Upper lobe of left lung (tissue), 6 donors: ENCODE measurements at regions not wholly inside any gene's neighbourhood (a gene's known extent, or its start where the extent isn't known, plus 50 kb on each side); places are given as distances from the start of the nearest gene placed in this dataset.

Experiments
- ATAC-seq, 2 donors: fragments of 200-7000 bp; cut with Tn5 transposase; one replicate each; pipeline ENCODE4 v1.9.1; 2022; ENCODE audit warnings: mild to moderate bottlenecking in 2 of 2, moderate library complexity in 2 of 2; ENCODE audit not compliant: low FRiP score in 2 of 2
- DNase-seq, 2 donors: peaks; one replicate each; pipeline ENCODE4 v3.0.0-alpha.2; 2019 to 2020
- H3K27ac ChIP-seq, 4 donors: fragments of 200-600 bp; sonication (generic); one replicate each; pipeline ENCODE4 v1.5.1; 2016 to 2019
- H3K27me3 ChIP-seq, 4 donors: fragments of 200-600 bp; sonication (generic); one replicate each; pipeline ENCODE4 v1.5.1; 2017 to 2019
- H3K36me3 ChIP-seq, 4 donors: fragments of 200-600 bp; sonication (generic); one replicate each; pipeline ENCODE4 v1.5.1; 2016 to 2019
- H3K4me1 ChIP-seq, 4 donors: fragments of 200-600 bp; sonication (generic); one replicate each; pipeline ENCODE4 v1.5.1; 2018 to 2019
- H3K4me3 ChIP-seq, 4 donors: fragments of 200-600 bp; sonication (generic); one replicate each; pipeline ENCODE4 v1.5.1; 2017 to 2019; ENCODE audit warnings: mild to moderate bottlenecking in 2 of 4, moderate library complexity in 1 of 4
- H3K9me3 ChIP-seq, 4 donors: fragments of 200-600 bp; sonication (generic); one replicate each; pipeline ENCODE4 v1.5.1; 2018 to 2019
- EP300 ChIP-seq, 4 donors: sonication (generic); formaldehyde crosslinking; IDR thresholded peaks; one replicate each; pipeline ENCODE4 v1.5.1; 2017; ENCODE audit warnings: antibody characterized with exemption in 4 of 4, control low read depth in 2 of 4
- POLR2A ChIP-seq, 4 donors: fragments of 450-650 bp; IDR thresholded peaks; one replicate each; pipeline ENCODE4 v1.5.1; 2016 to 2017; ENCODE audit warnings: antibody characterized with exemption in 4 of 4, mild to moderate bottlenecking in 2 of 4
- POLR2AphosphoS5 ChIP-seq, 2 donors: sonication (generic); formaldehyde crosslinking; IDR thresholded peaks; one replicate each; pipeline ENCODE4 v1.5.1; 2017; ENCODE audit warnings: antibody characterized with exemption in 2 of 2
- WGBS, 2 donors: methylation state at CpG; one replicate each; pipeline ENCODE4 v1.1.5; 2017 to 2018; 5-methylcytosine and 5-hydroxymethylcytosine counted together
- TF ChIP-seq, protein P1 (sequence below), 6 experiments: fragments of 450-650 bp in 4 of 6; fragments of 200-600 bp in 2 of 6; sonication (generic) in 2 of 6; IDR thresholded peaks; one replicate each; pipeline ENCODE4 v1.5.1; 2016 to 2019; ENCODE audit warnings: antibody characterized with exemption in 6 of 6
- donor health status: DM: no; HTN: no; CAD: no; lungs with moderate emphysema.
- donor health status: DM: no; HTN: yes; CAD: no; lungs with severe emphysema.

DNA sequence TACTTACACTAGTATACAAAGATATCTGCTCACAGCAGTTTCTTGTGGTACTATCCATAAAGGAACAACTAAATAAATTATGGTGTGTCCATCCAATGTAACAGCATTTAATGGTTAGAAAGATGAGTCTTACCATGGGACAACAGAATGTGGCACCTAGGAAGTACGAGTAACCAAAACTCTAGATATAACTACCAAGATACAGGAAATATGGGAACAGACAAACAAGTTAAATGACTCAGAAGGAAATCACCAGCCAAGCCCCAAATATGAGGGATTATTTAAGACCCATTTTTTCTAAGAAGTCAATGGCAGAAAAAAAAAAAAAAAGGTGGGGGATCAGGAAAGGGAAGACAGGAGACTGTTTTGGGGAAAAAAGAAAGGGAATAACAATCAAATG is 294.8 kb downstream of the PRELID2 start:
- no peak for DNase-seq
- H3K9me3 ChIP-seq = peaks cover 0 to 15% (median 2%) of the 10 kb centered on the region in 4 donors
- ATAC-seq = no peak
- no peak overlapping the region for H3K27ac ChIP-seq
- H3K4me1 ChIP-seq = no peaks in the 10 kb centered on the region
- WGBS, 2 donors = 89 to 96% methylated on average over 1 of the region's 1 CpG
- no peaks in the 10 kb centered on the region for H3K27me3 ChIP-seq
- no peaks in the 10 kb centered on the region for H3K36me3 ChIP-seq
- H3K4me3 ChIP-seq = no peak overlapping the region
- TF ChIP-seq POLR2AphosphoS5 (IDR thresholded peaks at IDR 0.05) (no peak), EP300 (IDR thresholded peaks at IDR 0.05) (no peak), POLR2A (IDR thresholded peaks at IDR 0.05) (no peak)
- TF ChIP-seq, protein P1, sequence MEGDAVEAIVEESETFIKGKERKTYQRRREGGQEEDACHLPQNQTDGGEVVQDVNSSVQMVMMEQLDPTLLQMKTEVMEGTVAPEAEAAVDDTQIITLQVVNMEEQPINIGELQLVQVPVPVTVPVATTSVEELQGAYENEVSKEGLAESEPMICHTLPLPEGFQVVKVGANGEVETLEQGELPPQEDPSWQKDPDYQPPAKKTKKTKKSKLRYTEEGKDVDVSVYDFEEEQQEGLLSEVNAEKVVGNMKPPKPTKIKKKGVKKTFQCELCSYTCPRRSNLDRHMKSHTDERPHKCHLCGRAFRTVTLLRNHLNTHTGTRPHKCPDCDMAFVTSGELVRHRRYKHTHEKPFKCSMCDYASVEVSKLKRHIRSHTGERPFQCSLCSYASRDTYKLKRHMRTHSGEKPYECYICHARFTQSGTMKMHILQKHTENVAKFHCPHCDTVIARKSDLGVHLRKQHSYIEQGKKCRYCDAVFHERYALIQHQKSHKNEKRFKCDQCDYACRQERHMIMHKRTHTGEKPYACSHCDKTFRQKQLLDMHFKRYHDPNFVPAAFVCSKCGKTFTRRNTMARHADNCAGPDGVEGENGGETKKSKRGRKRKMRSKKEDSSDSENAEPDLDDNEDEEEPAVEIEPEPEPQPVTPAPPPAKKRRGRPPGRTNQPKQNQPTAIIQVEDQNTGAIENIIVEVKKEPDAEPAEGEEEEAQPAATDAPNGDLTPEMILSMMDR (IDR thresholded peaks at IDR 0.05) = no peak

GRCh38 chr5:145539201-145539600 is 295.9 kb downstream of the PRELID2 start:
- no peak for ATAC-seq

GRCh38 chr5:145536133-145536532 is 299.0 kb downstream of the PRELID2 start:
- no peaks in the 10 kb centered on the region for H3K4me1 ChIP-seq
- no peak for ATAC-seq
- DNase-seq = no peak
- H3K27me3 ChIP-seq = no peaks in the 10 kb centered on the region
- 50 to 55% methylated on average over 4 of the region's 4 CpGs for WGBS, 2 donors
- peaks cover 0 to 15% (median 2%) of the 10 kb centered on the region in 4 donors for H3K9me3 ChIP-seq
- TF ChIP-seq EP300 (IDR thresholded peaks at IDR 0.05) (no peak), POLR2AphosphoS5 (IDR thresholded peaks at IDR 0.05) (no peak), POLR2A (IDR thresholded peaks at IDR 0.05) (no peak)
- TF ChIP-seq, protein P1 (IDR thresholded peaks at IDR 0.05) = no peak
- no peaks in the 10 kb centered on the region for H3K36me3 ChIP-seq
- H3K27ac ChIP-seq = no peak overlapping the region
- no peak overlapping the region for H3K4me3 ChIP-seq

More at GRCh38 chr5:145539201-145539600, 295.9 kb downstream of the PRELID2 start:
- Histone ChIP-seq H3K9me3 (peaks cover 0 to 15% (median 2%) of the 10 kb centered on the region in 4 donors), H3K36me3 (no peaks in the 10 kb centered on the region), H3K4me1 (no peaks in the 10 kb centered on the region), H3K27me3 (no peaks in the 10 kb centered on the region), H3K27ac (no peak overlapping the region), H3K4me3 (no peak overlapping the region)
- TF ChIP-seq, protein P1 (IDR thresholded peaks at IDR 0.05) = no peak
- TF ChIP-seq POLR2A (IDR thresholded peaks at IDR 0.05) = no peak
- no peak for TF ChIP-seq POLR2AphosphoS5 (IDR thresholded peaks at IDR 0.05)
- no peak for TF ChIP-seq EP300 (IDR thresholded peaks at IDR 0.05)
- WGBS, 2 donors = 93 to 94% methylated on average over 2 of the region's 2 CpGs
- DNase-seq = no peak

GRCh38 chr5:145531038-145531734 is 304.0 kb downstream of the PRELID2 start:
- Histone ChIP-seq H3K27ac (no peak overlapping the region), H3K4me3 (no peak overlapping the region), H3K27me3 (no peaks in the 10 kb centered on the region), H3K36me3 (no peaks in the 10 kb centered on the region), H3K9me3 (no peaks in the 10 kb centered on the region), H3K4me1 (no peaks in the 10 kb centered on the region)
- ATAC-seq = no peak
- TF ChIP-seq POLR2A (IDR thresholded peaks at IDR 0.05) (no peak), POLR2AphosphoS5 (IDR thresholded peaks at IDR 0.05) (no peak), EP300 (IDR thresholded peaks at IDR 0.05) (no peak)
- TF ChIP-seq, protein P1 (IDR thresholded peaks at IDR 0.05) = no peak
- WGBS, 2 donors = 40 to 54% methylated on average over 5 of the region's 5 CpGs
- no peak for DNase-seq

- no peak overlapping the region for H3K4me3 ChIP-seq
- H3K27ac ChIP-seq = no peak overlapping the region
- no peaks in the 10 kb centered on the region for H3K27me3 ChIP-seq
- WGBS, 2 donors = 91 to 93% methylated on average over 1 of the region's 1 CpG
- no peaks in the 10 kb centered on the region for H3K36me3 ChIP-seq
- H3K4me1 ChIP-seq = no peaks in the 10 kb centered on the region
- ATAC-seq (peak in 1 of 2 donors; percentile 32), DNase-seq (no peak)
- peaks cover 0 to 3% (median 2%) of the 10 kb centered on the region in 4 donors for H3K9me3 ChIP-seq
- no peak for TF ChIP-seq EP300 (IDR thresholded peaks at IDR 0.05)
- no peak for TF ChIP-seq POLR2A (IDR thresholded peaks at IDR 0.05)
- TF ChIP-seq POLR2AphosphoS5 (IDR thresholded peaks at IDR 0.05) = no peak
- TF ChIP-seq, protein P1 (IDR thresholded peaks at IDR 0.05) = no peak
Observed at GRCh38 chr5:145521523-145521922, 313.6 kb downstream of the PRELID2 start.
